GM10266 (cell line): ENCODE measurements at regions not wholly inside any gene's neighbourhood (a gene's known extent, or its start where the extent isn't known, plus 50 kb on each side); places are given as distances from the start of the nearest gene placed in this dataset.
"Not testable (repeated sequence)": the region's sequence is repeated elsewhere in the genome, so short reads cannot be mapped to it uniquely, and the experiment has no call there.

Source experiments
- DNase-seq: peaks from one replicate; pipeline ENCODE4 v3.0.0; 2012; ENCODE audit errors: extremely low spot score
- TF ChIP-seq, protein P1 (sequence below): IDR thresholded peaks from 2 replicates; pipeline ENCODE4 v1.5.1; 2012; ENCODE audit warnings: mild to moderate bottlenecking, low read depth; ENCODE audit not compliant: control insufficient read depth, insufficient read depth; ENCODE audit errors: missing control alignments

DNA sequence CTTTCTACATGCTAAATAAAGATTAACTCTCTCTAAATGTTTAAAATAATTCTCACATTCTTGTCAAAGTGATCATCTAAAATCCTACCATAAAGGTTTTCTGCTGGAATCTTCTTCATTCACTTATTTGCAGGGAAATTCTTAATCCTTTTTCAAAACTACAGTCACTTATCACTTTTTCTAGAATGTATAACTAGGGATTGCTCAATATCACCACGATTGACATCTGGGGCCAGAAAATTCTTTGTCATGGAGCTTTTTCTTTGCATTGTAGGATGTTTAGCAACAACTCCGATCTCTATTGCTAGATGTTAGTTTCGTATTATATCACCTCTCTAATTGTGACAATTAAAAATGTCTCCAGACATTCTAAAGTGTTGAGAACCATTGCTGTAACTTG, 344.9 kb upstream of the PIK3R1 start:
- DNase-seq: no peak
- TF ChIP-seq, protein P1, sequence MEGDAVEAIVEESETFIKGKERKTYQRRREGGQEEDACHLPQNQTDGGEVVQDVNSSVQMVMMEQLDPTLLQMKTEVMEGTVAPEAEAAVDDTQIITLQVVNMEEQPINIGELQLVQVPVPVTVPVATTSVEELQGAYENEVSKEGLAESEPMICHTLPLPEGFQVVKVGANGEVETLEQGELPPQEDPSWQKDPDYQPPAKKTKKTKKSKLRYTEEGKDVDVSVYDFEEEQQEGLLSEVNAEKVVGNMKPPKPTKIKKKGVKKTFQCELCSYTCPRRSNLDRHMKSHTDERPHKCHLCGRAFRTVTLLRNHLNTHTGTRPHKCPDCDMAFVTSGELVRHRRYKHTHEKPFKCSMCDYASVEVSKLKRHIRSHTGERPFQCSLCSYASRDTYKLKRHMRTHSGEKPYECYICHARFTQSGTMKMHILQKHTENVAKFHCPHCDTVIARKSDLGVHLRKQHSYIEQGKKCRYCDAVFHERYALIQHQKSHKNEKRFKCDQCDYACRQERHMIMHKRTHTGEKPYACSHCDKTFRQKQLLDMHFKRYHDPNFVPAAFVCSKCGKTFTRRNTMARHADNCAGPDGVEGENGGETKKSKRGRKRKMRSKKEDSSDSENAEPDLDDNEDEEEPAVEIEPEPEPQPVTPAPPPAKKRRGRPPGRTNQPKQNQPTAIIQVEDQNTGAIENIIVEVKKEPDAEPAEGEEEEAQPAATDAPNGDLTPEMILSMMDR: no peak

DNA sequence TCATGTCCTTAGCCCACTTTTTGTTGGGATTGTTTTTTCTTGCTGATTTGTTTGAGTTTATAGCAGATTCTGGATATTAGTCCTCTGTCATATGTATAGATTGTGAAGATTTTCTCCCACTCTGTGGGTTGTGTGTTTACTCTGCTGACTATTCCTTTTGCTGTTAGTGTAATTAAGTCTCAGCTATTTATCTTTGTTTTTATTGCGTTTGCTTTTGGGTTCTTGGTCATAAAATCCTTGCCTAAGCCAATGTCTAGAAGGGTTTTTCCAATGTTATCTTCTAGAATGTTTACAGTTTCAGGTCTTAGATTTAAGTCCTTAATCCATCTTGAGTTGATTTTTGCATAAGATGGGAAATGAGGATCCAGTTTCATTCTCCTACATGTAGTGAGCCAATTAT, 351.2 kb upstream of the PIK3R1 start:
- DNase-seq: not testable (repeated sequence)

DNA sequence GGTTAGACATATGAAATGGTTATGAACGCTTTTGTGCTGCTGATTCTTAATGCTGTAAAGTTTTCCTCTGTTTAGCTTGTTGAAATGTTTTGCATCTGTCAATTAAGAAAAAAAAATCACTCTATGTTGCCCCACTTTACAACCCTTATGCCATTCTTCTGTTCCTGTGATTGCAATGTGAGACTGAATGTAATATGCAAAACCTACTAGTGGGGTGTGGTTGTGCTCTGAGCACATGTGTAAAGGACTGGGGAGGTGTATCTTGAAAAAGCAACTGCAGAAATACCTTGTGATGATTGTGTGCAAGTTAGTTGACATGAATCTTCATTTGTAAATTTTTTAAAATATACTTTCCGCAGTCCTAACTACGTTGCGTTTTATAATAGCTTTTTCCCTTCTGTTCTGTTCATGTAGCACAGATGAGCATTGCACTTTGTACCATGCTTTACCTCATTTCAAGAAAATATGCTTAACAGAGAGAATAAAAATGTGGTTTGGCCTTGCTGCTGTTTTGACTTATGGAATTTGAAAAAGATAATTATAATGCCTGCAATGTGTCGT, 357.0 kb upstream of the PIK3R1 start:
- DNase-seq: no peak
- TF ChIP-seq, protein P1: no peak

DNA sequence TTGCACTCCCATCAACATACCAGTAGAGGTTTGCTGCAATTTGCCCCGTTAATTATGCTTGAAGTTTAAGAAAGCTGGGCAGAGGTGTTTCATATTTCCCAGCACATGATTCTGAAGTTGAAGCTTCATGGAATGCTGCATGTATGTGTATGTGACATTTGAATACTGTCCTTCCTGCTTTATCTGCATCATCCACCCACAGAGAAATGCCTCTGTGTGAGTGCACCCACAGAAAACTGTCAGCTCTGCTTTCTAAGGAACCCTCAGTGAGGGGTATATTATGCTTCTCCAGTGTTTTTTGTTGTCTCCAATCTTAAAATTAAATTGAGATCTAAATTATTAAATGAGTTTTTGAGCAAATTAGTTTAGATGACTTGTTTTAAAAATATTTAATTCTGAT, 358.1 kb upstream of the PIK3R1 start:
- DNase-seq: no peak
- TF ChIP-seq, protein P1: no peak

DNA sequence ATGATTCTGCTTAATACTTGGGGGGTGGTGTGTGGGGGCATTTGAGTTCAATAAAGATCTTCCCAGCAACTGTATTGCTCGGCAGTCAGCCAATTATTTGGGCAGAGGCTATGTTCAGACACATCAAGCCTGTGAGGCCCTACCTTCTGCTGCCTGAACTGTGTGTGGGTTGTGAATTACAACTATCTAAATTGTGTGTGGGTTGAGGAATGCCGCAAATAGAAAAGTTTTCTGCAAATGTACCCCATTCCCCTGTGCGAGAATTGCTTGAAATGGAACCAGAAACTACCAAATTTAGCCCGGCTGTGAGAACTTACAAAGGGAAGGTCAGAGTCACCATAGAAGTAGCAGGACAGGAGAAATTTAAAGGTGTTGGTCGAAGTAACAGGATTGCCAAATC, 360.0 kb upstream of the PIK3R1 start:
- DNase-seq: no peak
- TF ChIP-seq, protein P1: no peak

DNA sequence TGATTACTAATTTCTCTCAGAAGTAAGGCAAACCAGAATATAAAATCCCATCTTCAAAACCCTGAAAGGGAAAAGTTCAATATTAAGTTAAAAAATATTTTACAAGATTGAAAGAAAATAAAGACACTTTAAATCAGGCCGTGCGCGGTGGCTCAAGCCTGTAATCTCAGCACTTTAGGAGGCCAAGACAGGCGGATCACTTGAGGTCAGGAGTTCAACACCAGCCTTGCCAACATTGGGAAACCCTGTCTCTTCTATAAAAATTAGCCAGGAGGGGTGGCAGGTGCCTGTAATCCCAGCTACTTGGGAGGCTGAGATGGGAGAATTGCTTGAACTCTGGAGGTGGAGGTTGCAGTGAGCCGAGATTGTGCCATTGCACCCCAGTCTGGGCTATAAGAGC, 364.6 kb upstream of the PIK3R1 start:
- DNase-seq: not testable (repeated sequence)

DNA sequence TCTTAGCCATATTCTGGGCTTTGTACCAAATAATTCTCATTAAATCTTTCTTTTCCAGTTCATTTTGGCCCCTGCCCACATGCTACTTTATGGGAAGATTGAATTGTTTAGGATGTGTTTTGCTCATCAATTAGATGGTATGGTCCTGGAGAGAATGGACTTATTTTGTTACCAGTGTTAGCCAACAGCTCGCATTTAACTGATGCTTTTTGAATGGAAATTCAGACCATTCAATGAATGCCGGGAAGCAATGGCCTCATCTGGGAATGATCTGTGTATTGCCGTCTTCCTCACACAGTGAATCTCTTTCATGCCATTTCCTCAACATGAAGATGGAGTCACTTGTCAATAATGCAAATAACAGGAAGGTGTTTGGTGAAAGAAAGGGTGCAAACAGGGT, 370.6 kb upstream of the PIK3R1 start:
- TF ChIP-seq, protein P1: no peak
- no peak for DNase-seq

DNA sequence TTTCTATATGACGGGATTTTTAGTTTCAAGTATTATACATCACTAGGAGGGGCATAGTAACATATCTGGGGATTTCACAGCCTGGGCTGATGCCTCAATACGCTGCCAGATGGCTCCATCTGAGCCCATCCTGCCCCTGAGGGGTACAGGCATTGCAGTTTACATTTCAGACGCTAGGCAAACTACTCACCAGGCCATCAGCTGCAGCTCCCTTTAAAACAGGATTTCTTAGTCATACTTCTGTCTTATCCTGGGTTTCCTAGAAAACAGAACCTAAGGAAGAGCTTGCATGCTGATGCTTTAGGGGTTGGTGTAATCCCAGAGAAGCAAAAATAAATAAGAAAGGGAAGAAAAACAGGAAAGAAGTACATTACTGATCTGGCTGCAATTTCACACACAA, 372.8 kb upstream of the PIK3R1 start:
- TF ChIP-seq, protein P1: no peak
- no peak for DNase-seq

DNA sequence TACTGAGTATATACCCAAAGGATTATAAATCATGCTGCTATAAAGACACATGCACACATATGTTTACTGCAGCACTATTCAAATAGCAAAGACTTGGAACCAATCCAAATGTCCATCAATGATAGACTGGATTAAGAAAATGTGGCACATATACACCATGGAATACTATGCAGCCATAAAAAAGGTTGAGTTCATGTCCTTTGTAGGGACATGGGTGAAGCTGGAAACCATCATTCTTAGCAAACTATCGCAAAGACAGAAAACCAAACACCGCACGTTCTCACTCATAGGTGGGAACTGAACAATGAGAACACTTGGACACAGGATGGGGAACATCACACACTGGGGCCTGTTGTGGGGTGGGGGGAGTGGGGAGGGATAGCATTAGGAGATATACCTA, 378.3 kb upstream of the PIK3R1 start:
- not testable (repeated sequence) for DNase-seq

DNA sequence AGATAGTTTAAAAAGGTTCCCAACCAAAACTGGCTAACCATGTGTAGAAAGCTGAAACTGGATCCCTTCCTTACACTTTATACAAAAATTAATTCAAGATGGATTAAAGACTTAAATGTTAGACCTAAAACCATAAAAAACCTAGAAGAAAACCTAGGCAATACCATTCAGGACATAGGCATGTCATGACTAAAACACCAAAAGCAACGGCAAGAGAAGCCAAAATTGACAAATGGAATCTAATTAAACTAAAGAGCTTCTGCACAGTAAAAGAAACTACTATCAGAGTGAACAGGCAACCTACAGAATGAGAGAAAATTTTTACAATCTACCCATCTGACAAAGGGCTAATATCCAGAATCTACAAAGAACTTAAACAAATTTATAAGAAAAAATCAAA, 379.1 kb upstream of the PIK3R1 start:
- not testable (repeated sequence) for DNase-seq
